ENCODE measurements at regions not wholly inside any gene's neighbourhood (a gene's known extent, or its start where the extent isn't known, plus 50 kb on each side); places are given as distances from the start of the nearest gene placed in this dataset.

- Mint-ChIP-seq H3K9me3 (no peaks in the 10 kb centered on the region), H3K4me3 (no peak overlapping the region), H3K27ac (peak overlapping the region; percentile 33 to 41 (median 36)), H3K36me3 (ENCODE audit: low read depth) (no peaks in the 10 kb centered on the region), H3K27me3 (ENCODE audit: low read depth) (peaks cover 7% of the 10 kb centered on the region), H3K4me1 (peaks cover 40% of the 10 kb centered on the region)
- TF ChIP-seq, protein P1, sequence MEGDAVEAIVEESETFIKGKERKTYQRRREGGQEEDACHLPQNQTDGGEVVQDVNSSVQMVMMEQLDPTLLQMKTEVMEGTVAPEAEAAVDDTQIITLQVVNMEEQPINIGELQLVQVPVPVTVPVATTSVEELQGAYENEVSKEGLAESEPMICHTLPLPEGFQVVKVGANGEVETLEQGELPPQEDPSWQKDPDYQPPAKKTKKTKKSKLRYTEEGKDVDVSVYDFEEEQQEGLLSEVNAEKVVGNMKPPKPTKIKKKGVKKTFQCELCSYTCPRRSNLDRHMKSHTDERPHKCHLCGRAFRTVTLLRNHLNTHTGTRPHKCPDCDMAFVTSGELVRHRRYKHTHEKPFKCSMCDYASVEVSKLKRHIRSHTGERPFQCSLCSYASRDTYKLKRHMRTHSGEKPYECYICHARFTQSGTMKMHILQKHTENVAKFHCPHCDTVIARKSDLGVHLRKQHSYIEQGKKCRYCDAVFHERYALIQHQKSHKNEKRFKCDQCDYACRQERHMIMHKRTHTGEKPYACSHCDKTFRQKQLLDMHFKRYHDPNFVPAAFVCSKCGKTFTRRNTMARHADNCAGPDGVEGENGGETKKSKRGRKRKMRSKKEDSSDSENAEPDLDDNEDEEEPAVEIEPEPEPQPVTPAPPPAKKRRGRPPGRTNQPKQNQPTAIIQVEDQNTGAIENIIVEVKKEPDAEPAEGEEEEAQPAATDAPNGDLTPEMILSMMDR (IDR thresholded peaks at IDR 0.05; ENCODE audit: unreplicated experiment in 3 of 3): no peak
Measured at GRCh38 chr11:115873813-115874212, 369.6 kb upstream of the CADM1 start.

GRCh38 chr11:115872416-115872815 lies 368.2 kb upstream of the CADM1 start:
- Mint-ChIP-seq H3K27me3 (ENCODE audit: low read depth) (peaks cover 7% of the 10 kb centered on the region), H3K9me3 (no peaks in the 10 kb centered on the region), H3K4me1 (peaks cover 40% of the 10 kb centered on the region), H3K4me3 (no peak overlapping the region), H3K36me3 (ENCODE audit: low read depth) (no peaks in the 10 kb centered on the region), H3K27ac (peak overlapping the region in 2 of 3 experiments; percentile 5 to 18)
- TF ChIP-seq, protein P1 (IDR thresholded peaks at IDR 0.05; ENCODE audit: unreplicated experiment in 3 of 3): no peak

- TF ChIP-seq, protein P1 (IDR thresholded peaks at IDR 0.05; ENCODE audit: unreplicated experiment in 3 of 3): no peak
- Mint-ChIP-seq H3K4me1 (peaks cover 40% of the 10 kb centered on the region), H3K4me3 (no peak overlapping the region), H3K36me3 (ENCODE audit: low read depth) (no peaks in the 10 kb centered on the region), H3K9me3 (no peaks in the 10 kb centered on the region), H3K27me3 (ENCODE audit: low read depth) (peaks cover 7% of the 10 kb centered on the region), H3K27ac (no peak overlapping the region)
Measured at GRCh38 chr11:115871161-115871760, 367.0 kb upstream of the CADM1 start.

DNA sequence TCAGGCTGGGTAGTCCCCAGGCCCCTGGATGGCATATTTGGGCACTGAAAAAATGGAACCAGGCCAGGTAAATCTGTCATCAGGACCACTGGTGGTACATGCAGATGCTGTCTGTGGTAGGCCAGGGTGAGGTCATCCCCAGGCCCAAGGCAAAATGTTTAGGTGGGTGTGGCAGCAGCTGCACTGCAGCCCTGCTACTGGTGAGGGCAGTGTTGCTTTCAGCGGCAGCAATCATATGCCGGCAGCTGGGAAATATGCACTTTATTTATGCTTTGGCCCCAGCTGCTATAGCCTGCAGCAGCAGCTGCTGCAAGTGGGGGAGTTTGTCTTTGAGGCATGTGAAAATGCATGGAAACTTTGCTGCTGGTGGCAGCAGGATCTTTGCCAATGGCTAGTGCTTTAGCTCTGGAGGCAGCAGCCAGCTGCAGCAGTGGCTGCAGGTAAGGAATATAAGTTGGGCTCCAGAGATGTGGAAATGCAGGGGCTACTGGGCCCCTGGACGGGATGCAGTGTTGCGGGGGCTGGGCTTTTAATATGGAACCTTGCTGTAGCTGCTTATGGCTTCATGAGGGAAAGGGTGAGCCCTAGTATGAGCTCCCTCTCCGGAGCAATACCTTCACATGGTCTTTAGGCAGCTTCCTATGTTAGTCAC lies 365.7 kb upstream of the CADM1 start:
- Mint-ChIP-seq H3K4me1 (peaks cover 40% of the 10 kb centered on the region), H3K36me3 (ENCODE audit: low read depth) (no peaks in the 10 kb centered on the region), H3K9me3 (peaks cover under 1% of the 10 kb centered on the region), H3K27me3 (ENCODE audit: low read depth) (peaks cover 7% of the 10 kb centered on the region), H3K4me3 (no peak overlapping the region), H3K27ac (peak overlapping the region; percentile 12 to 39 (median 18))
- TF ChIP-seq, protein P1 (IDR thresholded peaks at IDR 0.05; ENCODE audit: unreplicated experiment in 3 of 3): peak; percentile 60 to 66 (median 65)

- H3K4me1 Mint-ChIP-seq: peaks cover 39% of the 10 kb centered on the region
- peaks cover 6% of the 10 kb centered on the region for H3K9me3 Mint-ChIP-seq
- TF ChIP-seq, protein P1 (IDR thresholded peaks at IDR 0.05; ENCODE audit: unreplicated experiment in 3 of 3): no peak
- H3K27ac Mint-ChIP-seq: no peak overlapping the region
- no peaks in the 10 kb centered on the region for H3K36me3 Mint-ChIP-seq (ENCODE audit: low read depth)
- peaks cover 7% of the 10 kb centered on the region for H3K27me3 Mint-ChIP-seq (ENCODE audit: low read depth)
- no peak overlapping the region for H3K4me3 Mint-ChIP-seq
Measured at GRCh38 chr11:115869131-115869530, 364.9 kb upstream of the CADM1 start.

DNA sequence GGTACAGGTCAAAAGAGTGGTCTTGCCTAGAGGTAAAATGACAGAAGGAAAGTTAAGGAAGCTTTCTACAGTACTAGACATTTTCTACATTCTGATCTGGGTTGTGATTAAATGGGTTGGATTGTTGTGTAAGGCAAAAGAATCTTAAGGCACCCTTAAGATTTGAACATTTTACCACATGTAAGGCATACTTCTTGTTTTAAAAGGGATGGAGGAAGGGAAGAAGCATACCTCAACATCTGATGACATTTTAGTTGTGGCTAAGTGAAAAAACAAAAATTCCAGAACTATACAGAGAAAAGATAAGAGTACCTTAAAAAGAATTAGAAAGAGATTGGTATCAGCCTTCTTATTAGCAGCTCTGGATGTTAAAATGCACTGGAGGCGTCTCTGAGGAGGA lies 356.0 kb upstream of the CADM1 start:
- no peak overlapping the region for H3K4me3 Mint-ChIP-seq
- H3K27ac Mint-ChIP-seq: no peak overlapping the region
- no peaks in the 10 kb centered on the region for H3K27me3 Mint-ChIP-seq (ENCODE audit: low read depth)
- H3K9me3 Mint-ChIP-seq: peaks cover 28% of the 10 kb centered on the region
- no peaks in the 10 kb centered on the region for H3K4me1 Mint-ChIP-seq
- H3K36me3 Mint-ChIP-seq (ENCODE audit: low read depth): peaks cover 3% of the 10 kb centered on the region
- TF ChIP-seq, protein P1 (IDR thresholded peaks at IDR 0.05; ENCODE audit: unreplicated experiment in 3 of 3): no peak
